KMS-11 (cell line): ENCODE measurements at regions not wholly inside any gene's neighbourhood (a gene's known extent, or its start where the extent isn't known, plus 50 kb on each side); places are given as distances from the start of the nearest gene placed in this dataset.
"Not testable (repeated sequence)": the region's sequence is repeated elsewhere in the genome, so short reads cannot be mapped to it uniquely, and the experiment has no call there.

Source experiments
- H2AFZ ChIP-seq: fragments of 200-600 bp; sonication (generic); 2 replicates; pipeline ENCODE4 v1.6.1; 2016; ENCODE audit warnings: antibody characterized with exemption, mixed run types, low read depth
- H3K27ac ChIP-seq: fragments of 200-600 bp; sonication (generic); 2 replicates; pipeline ENCODE4 v1.6.1; 2016; ENCODE audit warnings: mild to moderate bottlenecking, mixed run types
- H3K27me3 ChIP-seq: fragments of 200-600 bp; sonication (generic); 2 replicates; pipeline ENCODE4 v1.6.1; 2017; ENCODE audit warnings: mild to moderate bottlenecking, low read depth, mixed run types, moderate library complexity; ENCODE audit not compliant: insufficient read depth
- H3K36me3 ChIP-seq: fragments of 200-600 bp; sonication (generic); 2 replicates; pipeline ENCODE4 v1.6.1; 2017; ENCODE audit warnings: mild to moderate bottlenecking, mixed run types; ENCODE audit not compliant: insufficient read depth
- H3K4me1 ChIP-seq: fragments of 200-600 bp; sonication (generic); 2 replicates; pipeline ENCODE4 v1.6.1; 2016; ENCODE audit warnings: mild to moderate bottlenecking, low read depth, mixed run types; ENCODE audit not compliant: poor library complexity, severe bottlenecking
- H3K4me2 ChIP-seq: fragments of 200-600 bp; sonication (generic); 2 replicates; pipeline ENCODE4 v1.7.0; 2016; ENCODE audit warnings: mild to moderate bottlenecking, mixed run types
- H3K4me3 ChIP-seq: fragments of 200-600 bp; sonication (generic); IDR thresholded peaks from 2 replicates; pipeline ENCODE4 v1.6.1; 2017; ENCODE audit warnings: low read depth, low read length, mixed read lengths; ENCODE audit not compliant: insufficient read depth
- H3K79me2 ChIP-seq: fragments of 200-600 bp; sonication (generic); 2 replicates; pipeline ENCODE4 v1.6.1; 2016; ENCODE audit warnings: low read depth, mixed run types; ENCODE audit not compliant: insufficient read depth
- H3K9ac ChIP-seq: fragments of 200-600 bp; sonication (generic); 2 replicates; pipeline ENCODE4 v1.6.1; 2016; ENCODE audit warnings: mild to moderate bottlenecking, mixed run types
- H4K20me1 ChIP-seq: fragments of 200-600 bp; sonication (generic); 2 replicates; pipeline ENCODE4 v1.6.1; 2016; ENCODE audit warnings: mild to moderate bottlenecking, mixed run types; ENCODE audit not compliant: insufficient read depth
- CTCF ChIP-seq: fragments of 200-600 bp; sonication (generic); conservative IDR thresholded peaks from 2 replicates; pipeline ENCODE4 v1.6.1; 2017; ENCODE audit warnings: low read depth, mild to moderate bottlenecking, antibody characterized with exemption, low read length, moderate library complexity, mixed read lengths

DNA sequence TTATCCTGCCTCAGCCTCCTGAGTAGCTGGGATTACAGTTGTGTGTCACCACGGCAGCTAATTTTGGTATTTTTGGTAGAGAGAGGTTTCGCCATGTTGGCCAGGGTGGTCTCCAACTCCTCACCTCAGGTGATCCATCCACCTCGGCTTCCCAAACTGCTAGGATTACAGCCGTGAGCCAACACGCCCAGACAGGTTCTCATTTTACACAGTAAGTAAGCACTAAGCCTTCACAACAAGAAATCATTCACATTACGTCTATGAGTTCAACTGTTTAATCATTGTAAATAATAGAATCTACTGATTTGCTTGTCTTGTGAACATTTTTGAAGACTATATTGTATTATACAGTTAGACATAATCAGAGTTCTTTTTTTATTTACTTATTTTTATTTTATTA is 131.5 kb upstream of the LRATD1 start:
- no peak for TF ChIP-seq CTCF
- H3K36me3 ChIP-seq, result no peaks in the 10 kb centered on the region
- no peaks in the 10 kb centered on the region for H4K20me1 ChIP-seq
- no peak overlapping the region for H3K4me2 ChIP-seq
- no peaks in the 10 kb centered on the region for H3K27me3 ChIP-seq
- no peaks in the 10 kb centered on the region for H3K79me2 ChIP-seq
- no peak overlapping the region for H3K9ac ChIP-seq
- no peak overlapping the region for H2AFZ ChIP-seq
- H3K27ac ChIP-seq, result no peak overlapping the region
- no peaks in the 10 kb centered on the region for H3K4me1 ChIP-seq
- no peak overlapping the region for H3K4me3 ChIP-seq

DNA sequence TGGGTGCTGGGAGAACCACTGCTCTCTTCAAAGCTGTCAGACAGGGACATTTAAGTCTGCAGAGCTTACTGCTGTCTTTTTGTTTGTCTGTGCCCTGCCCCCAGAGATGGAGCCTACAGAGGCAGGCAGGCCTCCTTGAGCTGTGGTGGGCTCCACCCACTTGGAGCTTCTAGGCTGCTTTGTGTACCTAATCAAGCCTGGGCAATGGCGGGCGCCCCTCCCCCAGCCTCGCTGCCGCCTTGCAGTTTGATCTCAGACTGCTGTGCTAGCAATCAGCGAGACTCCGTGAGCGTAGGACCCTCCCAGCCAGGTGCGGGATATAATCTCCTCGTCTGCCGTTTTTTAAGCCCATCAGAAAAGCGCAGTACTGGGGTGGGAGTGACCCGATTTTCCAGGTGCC is 125.6 kb upstream of the LRATD1 start:
- not testable (repeated sequence) for H3K36me3 ChIP-seq, H3K4me2 ChIP-seq, H3K4me1 ChIP-seq, H3K79me2 ChIP-seq, H4K20me1 ChIP-seq, H3K27me3 ChIP-seq, H3K27ac ChIP-seq, H3K9ac ChIP-seq, H2AFZ ChIP-seq, H3K4me3 ChIP-seq

DNA sequence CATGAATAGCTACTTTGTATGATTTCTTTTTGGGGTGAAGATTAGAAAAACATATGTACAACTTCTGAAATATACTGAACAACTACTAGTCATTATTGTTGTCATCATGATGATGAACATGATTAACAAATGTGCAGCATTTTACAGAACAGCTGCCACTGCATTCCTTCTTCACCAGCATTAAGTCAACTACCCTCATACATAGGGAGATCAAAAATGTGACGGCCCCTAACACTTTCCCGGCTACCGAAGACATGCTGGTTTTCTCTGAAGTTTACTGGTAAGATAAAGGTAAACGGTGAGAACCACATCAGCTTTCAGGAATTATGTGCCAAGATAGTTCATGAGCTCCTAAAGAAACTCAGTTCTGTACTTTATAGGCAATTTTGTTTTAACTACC is 121.0 kb upstream of the LRATD1 start:
- Histone ChIP-seq H3K4me2 (no peak overlapping the region), H3K4me3 (no peak overlapping the region), H3K36me3 (no peaks in the 10 kb centered on the region), H2AFZ (no peak overlapping the region), H3K27me3 (no peaks in the 10 kb centered on the region), H3K27ac (no peak overlapping the region), H3K79me2 (no peaks in the 10 kb centered on the region), H4K20me1 (no peaks in the 10 kb centered on the region), H3K9ac (no peak overlapping the region), H3K4me1 (no peaks in the 10 kb centered on the region)
- TF ChIP-seq CTCF, result no peak

DNA sequence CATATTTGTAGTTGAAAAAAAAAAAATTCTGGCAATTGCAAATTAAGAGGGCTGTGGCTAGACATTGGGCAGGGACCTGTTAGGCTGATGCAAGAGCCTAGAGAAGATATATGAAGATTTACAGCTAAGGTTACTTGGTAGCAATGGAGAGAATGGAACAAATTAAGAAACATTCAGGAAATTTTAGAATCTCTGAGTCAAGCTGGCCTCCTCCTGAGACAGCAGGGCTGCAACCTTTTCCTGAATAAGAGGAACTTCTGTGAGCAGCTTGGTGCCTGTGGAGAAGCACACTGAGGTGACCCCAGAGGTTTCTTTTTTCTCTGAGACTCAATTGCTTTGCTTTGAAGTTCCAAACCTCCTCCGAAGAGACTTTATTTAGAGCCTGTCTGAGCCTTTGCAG is 118.6 kb upstream of the LRATD1 start:
- Histone ChIP-seq H3K4me3 (no peak overlapping the region), H3K36me3 (no peaks in the 10 kb centered on the region), H3K4me2 (no peak overlapping the region), H3K79me2 (no peaks in the 10 kb centered on the region), H4K20me1 (no peaks in the 10 kb centered on the region), H3K27ac (no peak overlapping the region), H2AFZ (no peak overlapping the region), H3K27me3 (no peaks in the 10 kb centered on the region), H3K4me1 (no peaks in the 10 kb centered on the region), H3K9ac (no peak overlapping the region)
- TF ChIP-seq CTCF, result no peak

DNA sequence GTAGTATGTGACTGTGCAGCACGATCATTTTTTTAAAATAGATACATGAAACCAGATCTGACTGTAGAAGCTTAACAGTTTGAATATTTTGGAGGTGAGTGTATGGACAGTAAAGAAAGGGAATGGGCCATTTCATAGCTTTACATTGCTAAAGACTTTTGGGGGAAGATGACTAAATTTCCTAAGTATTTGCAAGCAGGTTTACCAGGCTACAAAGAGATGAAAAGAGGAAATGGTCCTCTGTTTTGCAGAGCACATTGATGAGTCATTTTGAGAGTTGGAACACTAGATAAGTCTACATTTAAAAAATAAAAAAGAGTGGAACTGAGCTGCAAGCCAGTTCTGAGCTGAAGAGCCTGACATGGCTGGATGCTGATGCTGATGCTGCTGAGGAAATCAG is 115.7 kb upstream of the LRATD1 start:
- Histone ChIP-seq H3K4me3 (no peak overlapping the region), H3K4me2 (no peak overlapping the region), H3K9ac (no peak overlapping the region), H3K27me3 (no peaks in the 10 kb centered on the region), H2AFZ (no peak overlapping the region), H3K4me1 (no peaks in the 10 kb centered on the region), H3K79me2 (no peaks in the 10 kb centered on the region), H3K36me3 (no peaks in the 10 kb centered on the region), H3K27ac (no peak overlapping the region), H4K20me1 (no peaks in the 10 kb centered on the region)
- TF ChIP-seq CTCF, result no peak
